HepG2 (cell line): ENCODE measurements at regions not wholly inside any gene's neighbourhood (a gene's known extent, or its start where the extent isn't known, plus 50 kb on each side); places are given as distances from the start of the nearest gene placed in this dataset.

Experiments
- ATAC-seq: fragments of 200-7000 bp; cut with Tn5 transposase; 3 replicates; pipeline ENCODE4 v1.9.1; 2020; ENCODE audit warnings: mild to moderate bottlenecking, moderate library complexity
- BruUV-seq: library from RNA; stranded (reverse); fragments of 400-500 nt; replicated peaks from 2 replicates; lab custom pipeline; 2021; lab: Mats Ljungman, UMichigan
- CTCF ChIA-PET: fragments of 300-600 bp; formaldehyde crosslinking; extraction: SDS; loops from one replicate; lab custom pipeline; 2021; ENCODE audit warnings: low total read pairs, inconsistent platforms, low intra/inter-chr PET ratio; lab: Yijun Ruan, JAX
- POLR2A ChIA-PET: fragments of 350-600 bp; sonication (Branson Sonifier 250); formaldehyde crosslinking; loops from one replicate; lab custom pipeline; 2020; ENCODE audit warnings: antibody characterized with exemption, inconsistent platforms; lab: Yijun Ruan, JAX
- DNase-seq: peaks from one replicate; pipeline ENCODE4 v3.0.0-alpha.2; 2015; ENCODE audit warnings: low spot score
- FAIRE-seq: peaks from 3 replicates; lab custom pipeline; 2011; peaks lifted over from hg19 to GRCh38; lab: Jason Lieb, UNC
- H2AFZ ChIP-seq: one replicate; pipeline ENCODE4 v1.6.1; 2011; ENCODE audit warnings: low read length, inconsistent platforms
- H3K27ac ChIP-seq: fragments of 300-600 bp; 3 replicates; pipeline ENCODE4 v1.8.0; 2011; ENCODE audit warnings: mixed run types, mild to moderate bottlenecking, mixed read lengths, low read length, inconsistent platforms; ENCODE audit not compliant: insufficient read depth; ENCODE audit errors: extremely low read length
- H3K27me3 ChIP-seq, 2 experiments: fragments of 200-600 bp in 1 of 2; 2 replicates in 1 of 2; 3 replicates in 1 of 2; pipeline versions ENCODE4 v1.6.0 to v1.8.0; 2011; ENCODE audit warnings: low read length in 2 of 2, mild to moderate bottlenecking in 2 of 2, moderate library complexity in 2 of 2, inconsistent platforms in 1 of 2; ENCODE audit not compliant: insufficient read depth in 2 of 2, control insufficient read depth in 1 of 2
- H3K36me3 ChIP-seq, 2 experiments: fragments of 200-600 bp in 1 of 2; replicated peaks in 1 of 2; 2 replicates in 1 of 2; 3 replicates in 1 of 2; pipeline versions ENCODE4 v1.5.1 to v1.8.0; 2011; ENCODE audit warnings: low read length in 2 of 2, inconsistent platforms in 1 of 2; ENCODE audit not compliant: insufficient read depth in 2 of 2, control insufficient read depth in 1 of 2
- H3K4me1 ChIP-seq: 2 replicates; pipeline ENCODE4 v1.5.1; 2012; ENCODE audit warnings: low read length, inconsistent platforms; ENCODE audit not compliant: insufficient read depth
- H3K4me2 ChIP-seq: 2 replicates; pipeline ENCODE4 v1.6.0; 2011; ENCODE audit warnings: low read depth, low read length, inconsistent platforms
- H3K4me3 ChIP-seq, 3 experiments: fragments of 200-600 bp in 1 of 3; sonication (generic), shearing (Covaris generic) in 1 of 3; replicated peaks in 1 of 3; 2 replicates each; pipeline ENCODE4 v1.5.1; 2011 to 2016; ENCODE audit warnings: low read length in 3 of 3, inconsistent platforms in 2 of 3, low read depth in 2 of 3, mild to moderate bottlenecking in 2 of 3, control low read depth in 1 of 3, mixed read lengths in 1 of 3; ENCODE audit not compliant: insufficient read depth in 1 of 3
- H3K79me2 ChIP-seq: one replicate; pipeline ENCODE4 v1.6.1; 2011; ENCODE audit warnings: low read length, inconsistent platforms; ENCODE audit not compliant: insufficient read depth
- H3K9ac ChIP-seq: 2 replicates; pipeline ENCODE4 v1.6.0; 2011; ENCODE audit warnings: mild to moderate bottlenecking, low read depth, low read length, inconsistent platforms; ENCODE audit not compliant: insufficient read depth
- H3K9me3 ChIP-seq: 2 replicates; pipeline ENCODE4 v1.5.1; 2012; ENCODE audit warnings: mild to moderate bottlenecking, low read length
- H4K20me1 ChIP-seq: 2 replicates; pipeline ENCODE4 v1.6.0; 2011; ENCODE audit warnings: inconsistent platforms, mild to moderate bottlenecking, low read length, moderate library complexity; ENCODE audit not compliant: insufficient read depth
- ARID2 ChIP-seq: sonication (generic); formaldehyde crosslinking; IDR thresholded peaks from 2 replicates; pipeline ENCODE4 v1.8.1; 2022; ENCODE audit warnings: mild to moderate bottlenecking, missing genetic modification reagents, borderline replicate concordance
- CEBPB ChIP-seq: IDR thresholded peaks from 2 replicates; pipeline ENCODE4 v1.6.1; 2011; ENCODE audit warnings: low read depth, low read length, improper control_type of control experiment, borderline replicate concordance
- CEBPG ChIP-seq: IDR thresholded peaks from 2 replicates; pipeline ENCODE4 v1.6.1; 2016
- CHD4 ChIP-seq: fragments of 200-600 bp; sonication (generic); IDR thresholded peaks from 2 replicates; pipeline ENCODE4 v1.7.0; 2017; ENCODE audit warnings: mild to moderate bottlenecking, low read length, borderline replicate concordance
- EP300 ChIP-seq, 3 experiments: sonication (generic) in 1 of 3; formaldehyde crosslinking in 1 of 3; IDR thresholded peaks; 2 replicates each; pipeline versions ENCODE4 v1.5.1 to v1.6.1; 2011 to 2020; ENCODE audit warnings: low read depth in 2 of 3, low read length in 2 of 3, borderline replicate concordance in 1 of 3, improper control_type of control experiment in 1 of 3, mild to moderate bottlenecking in 1 of 3, missing genetic modification reagents in 1 of 3, moderate library complexity in 1 of 3
- GATAD2A ChIP-seq: IDR thresholded peaks from 2 replicates; pipeline ENCODE4 v1.6.1; 2016
- NCOA5 ChIP-seq: sonication (generic); formaldehyde crosslinking; IDR thresholded peaks from 2 replicates; pipeline ENCODE4 v1.4.0; 2020; ENCODE audit warnings: missing genetic modification reagents
- RBM22 ChIP-seq: fragments of 200-400 bp; formaldehyde crosslinking; optimal IDR thresholded peaks from 2 replicates; pipeline ENCODE3; 2017; ENCODE audit warnings: mild to moderate bottlenecking, low read length, moderate library complexity
- SMAD3 ChIP-seq: sonication (generic); formaldehyde crosslinking; IDR thresholded peaks from 2 replicates; pipeline ENCODE4 v1.4.0; 2020; ENCODE audit warnings: missing genetic modification reagents
- SOX13 ChIP-seq, 3 experiments: fragments of 450-650 bp in 1 of 3; sonication (generic) in 1 of 3; formaldehyde crosslinking in 1 of 3; IDR thresholded peaks in 2 of 3; conservative IDR thresholded peaks in 1 of 3; 2 replicates each; pipeline versions ENCODE4 v1.5.0 to v1.6.1; 2016 to 2020; ENCODE audit warnings: antibody characterized with exemption in 1 of 3, mild to moderate bottlenecking in 1 of 3, missing compliant biosample characterization in 1 of 3, missing genetic modification reagents in 1 of 3, moderate library complexity in 1 of 3
- SOX5 ChIP-seq: IDR thresholded peaks from 2 replicates; pipeline ENCODE4 v1.6.1; 2016; ENCODE audit warnings: borderline replicate concordance
- TRIM24 ChIP-seq: sonication (generic); formaldehyde crosslinking; IDR thresholded peaks from 2 replicates; pipeline ENCODE4 v1.8.0; 2022; ENCODE audit warnings: mild to moderate bottlenecking, missing genetic modification reagents
- WIZ ChIP-seq: sonication (generic); formaldehyde crosslinking; IDR thresholded peaks from 2 replicates; pipeline ENCODE4 v1.5.1; 2020; ENCODE audit warnings: mild to moderate bottlenecking, missing genetic modification reagents
- ZNF3 ChIP-seq: IDR thresholded peaks from 2 replicates; pipeline ENCODE4 v1.7.0; 2017; ENCODE audit warnings: inconsistent platforms
- ZNF350 ChIP-seq: sonication (generic); formaldehyde crosslinking; IDR thresholded peaks from 2 replicates; pipeline ENCODE4 v1.4.0; 2020; ENCODE audit warnings: mild to moderate bottlenecking, low read depth, missing genetic modification reagents, borderline replicate concordance
- ZNF569 ChIP-seq: sonication (generic); formaldehyde crosslinking; IDR thresholded peaks from 2 replicates; pipeline ENCODE4 v1.5.0; 2020; ENCODE audit warnings: mild to moderate bottlenecking, missing genetic modification reagents, moderate library complexity, borderline replicate concordance
- ZNF782 ChIP-seq: sonication (generic); formaldehyde crosslinking; IDR thresholded peaks from 2 replicates; pipeline ENCODE4 v1.4.0; 2020; ENCODE audit warnings: missing genetic modification reagents, mild to moderate bottlenecking, borderline replicate concordance
- WGBS: methylation state at CpG from one replicate; pipeline ENCODE4 v1.1.6; 2017; ENCODE audit warnings: low lambda C conversion rate; 5-methylcytosine and 5-hydroxymethylcytosine counted together
- in situ Hi-C: cut with HindIII; loops from 2 replicates; pipeline ENCODE4 v1.10.0; 2017; ENCODE audit warnings: low pct_unique_long_range_greater_than_20kb; ENCODE audit not compliant: extremely low pct_ligation_motif_present
- intact Hi-C: fragments of 100-400 bp; cut with micrococcal nuclease; formaldehyde crosslinking; loops from one replicate; pipeline ENCODE4 v1.10.0; 2022; ENCODE audit not compliant: unreplicated experiment
- TF ChIP-seq, protein P1 (sequence below): IDR thresholded peaks from 2 replicates; pipeline ENCODE4 v1.4.0; 2020; ENCODE audit warnings: mild to moderate bottlenecking, missing genetic modification reagents

DNA sequence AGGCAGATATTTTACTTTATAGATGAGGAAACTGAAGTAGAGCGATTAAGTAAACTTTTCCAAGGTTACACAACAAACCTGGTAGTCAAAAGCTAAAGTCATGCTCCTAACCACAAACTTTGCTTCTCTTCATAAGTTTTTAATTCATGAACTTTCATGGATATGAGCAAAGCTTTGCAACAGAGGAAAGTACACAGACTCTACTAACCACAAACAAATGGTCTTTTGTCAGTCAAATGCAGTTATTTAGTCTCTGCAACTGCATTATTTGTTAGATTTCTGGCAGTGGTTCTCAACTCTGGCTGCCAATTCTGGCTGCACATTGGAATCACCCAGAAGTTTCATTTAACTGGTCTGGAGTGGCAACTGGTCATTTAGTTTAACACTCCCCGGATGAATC is 140.6 kb upstream of the TMEM168 start:
- H4K20me1 ChIP-seq, result 0 out of 2 replicates have a peak, but pooled peaks cover 2% of the 10 kb centered on the region
- H3K27ac ChIP-seq, result no peak overlapping the region
- H3K9me3 ChIP-seq, result no peaks in the 10 kb centered on the region
- BruUV-seq, result no TSS peak
- H2AFZ ChIP-seq, result no peak overlapping the region
- peaks cover 20% of the 10 kb centered on the region for H3K4me1 ChIP-seq
- peaks cover 2% of the 10 kb centered on the region for H3K79me2 ChIP-seq
- ATAC-seq (peak; percentile 54; the same call in 2 of the 3 replicates), DNase-seq (peak; percentile 60), FAIRE-seq (no peak)
- H3K27me3 ChIP-seq, result no peaks in the 10 kb centered on the region; a peak in 1 of 5 replicates
- ChIA-PET POLR2A (interaction anchor here (2.0 kb wide), 1 partner anchor 9 kb away, joined by 14 read pairs; a partner anchor contains a TSS), CTCF (no interaction called here)
- TF ChIP-seq, protein P1, sequence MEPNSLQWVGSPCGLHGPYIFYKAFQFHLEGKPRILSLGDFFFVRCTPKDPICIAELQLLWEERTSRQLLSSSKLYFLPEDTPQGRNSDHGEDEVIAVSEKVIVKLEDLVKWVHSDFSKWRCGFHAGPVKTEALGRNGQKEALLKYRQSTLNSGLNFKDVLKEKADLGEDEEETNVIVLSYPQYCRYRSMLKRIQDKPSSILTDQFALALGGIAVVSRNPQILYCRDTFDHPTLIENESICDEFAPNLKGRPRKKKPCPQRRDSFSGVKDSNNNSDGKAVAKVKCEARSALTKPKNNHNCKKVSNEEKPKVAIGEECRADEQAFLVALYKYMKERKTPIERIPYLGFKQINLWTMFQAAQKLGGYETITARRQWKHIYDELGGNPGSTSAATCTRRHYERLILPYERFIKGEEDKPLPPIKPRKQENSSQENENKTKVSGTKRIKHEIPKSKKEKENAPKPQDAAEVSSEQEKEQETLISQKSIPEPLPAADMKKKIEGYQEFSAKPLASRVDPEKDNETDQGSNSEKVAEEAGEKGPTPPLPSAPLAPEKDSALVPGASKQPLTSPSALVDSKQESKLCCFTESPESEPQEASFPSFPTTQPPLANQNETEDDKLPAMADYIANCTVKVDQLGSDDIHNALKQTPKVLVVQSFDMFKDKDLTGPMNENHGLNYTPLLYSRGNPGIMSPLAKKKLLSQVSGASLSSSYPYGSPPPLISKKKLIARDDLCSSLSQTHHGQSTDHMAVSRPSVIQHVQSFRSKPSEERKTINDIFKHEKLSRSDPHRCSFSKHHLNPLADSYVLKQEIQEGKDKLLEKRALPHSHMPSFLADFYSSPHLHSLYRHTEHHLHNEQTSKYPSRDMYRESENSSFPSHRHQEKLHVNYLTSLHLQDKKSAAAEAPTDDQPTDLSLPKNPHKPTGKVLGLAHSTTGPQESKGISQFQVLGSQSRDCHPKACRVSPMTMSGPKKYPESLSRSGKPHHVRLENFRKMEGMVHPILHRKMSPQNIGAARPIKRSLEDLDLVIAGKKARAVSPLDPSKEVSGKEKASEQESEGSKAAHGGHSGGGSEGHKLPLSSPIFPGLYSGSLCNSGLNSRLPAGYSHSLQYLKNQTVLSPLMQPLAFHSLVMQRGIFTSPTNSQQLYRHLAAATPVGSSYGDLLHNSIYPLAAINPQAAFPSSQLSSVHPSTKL (CRISPR knock-in tag), result 0 out of 2 replicates have a peak, but pooled peaks have one; percentile 12
- TF ChIP-seq SOX13 (IDR thresholded peaks at IDR 0.05) (no peak), SOX13 (CRISPR knock-in tag; conservative IDR thresholded peaks at IDR 0.05 in 1 of 2, IDR thresholded peaks at IDR 0.05 in 1 of 2) (peak in 1 of 2 experiments; percentile 51; a peak in 1 of 4 replicates), EP300 (IDR thresholded peaks at IDR 0.05; ENCODE audit: low read depth in 2 of 2, low read length in 2 of 2) (0 out of 4 replicates have a peak, but pooled peaks of 1 of the 2 experiments have one; percentile 7), EP300 (CRISPR knock-in tag; IDR thresholded peaks at IDR 0.05; ENCODE audit: borderline replicate concordance) (no peak), SMAD3 (CRISPR knock-in tag) (no peak), GATAD2A (0 out of 2 replicates have a peak, but pooled peaks have one; percentile 10), CEBPG (CRISPR knock-in tag) (0 out of 2 replicates have a peak, but pooled peaks have one; percentile 30), TRIM24 (no peak), RBM22 (no peak), ZNF3 (CRISPR knock-in tag) (no peak), NCOA5 (CRISPR knock-in tag) (no peak), SOX5 (CRISPR knock-in tag) (peak; percentile 20; the same call in 1 of the 2 replicates), ARID2 (CRISPR knock-in tag) (no peak), WIZ (no peak), CHD4 (no peak), CEBPB (peak; percentile 34; the same call in 1 of the 2 replicates), ZNF782 (CRISPR knock-in tag) (no peak), ZNF350 (no peak), ZNF569 (CRISPR knock-in tag) (no peak)
- intact Hi-C loops, result loop anchor here (1.0 to 10.0 kb wide), 2 partner anchors 9 to 184 kb away; partner anchors contain the start of gene SMIM30
- in situ Hi-C loops, result no loop called here
- no peak overlapping the region for H3K4me3 ChIP-seq
- 52% methylated on average over 2 of the region's 2 CpGs for WGBS
- H3K36me3 ChIP-seq, result no peaks in the 10 kb centered on the region; a peak in 1 of 5 replicates
- no peak overlapping the region for H3K9ac ChIP-seq
- no peak overlapping the region for H3K4me2 ChIP-seq
